Activated CD4-positive, alpha-beta T cell treated with anti-CD3 and anti-CD28 coated beads, Interleukin-2, Interleukin-6, amounts not matched to agents 100 ng/mL and 50 ng/mL, durations not matched to agents 16 hours and 8 hours (primary cell): ENCODE measurements at regions not wholly inside any gene's neighbourhood (a gene's known extent, or its start where the extent isn't known, plus 50 kb on each side); places are given as distances from the start of the nearest gene placed in this dataset.

ENCODE experiments used
- DNase-seq: peaks from one replicate; pipeline ENCODE4 v3.0.0-alpha.2; 2020

GRCh38 chr16:14334366-14335080, 263.4 kb downstream of the MRTFB start:
- no peak for DNase-seq

GRCh38 chr16:14333361-14333760, 262.2 kb downstream of the MRTFB start:
- no peak for DNase-seq

GRCh38 chr16:14331020-14331419, 259.9 kb downstream of the MRTFB start:
- no peak for DNase-seq

- DNase-seq, result no peak
Measured at GRCh38 chr16:14329727-14330350, 258.7 kb downstream of the MRTFB start.

GRCh38 chr16:14325502-14326401, 254.6 kb downstream of the MRTFB start:
- no peak for DNase-seq

DNA sequence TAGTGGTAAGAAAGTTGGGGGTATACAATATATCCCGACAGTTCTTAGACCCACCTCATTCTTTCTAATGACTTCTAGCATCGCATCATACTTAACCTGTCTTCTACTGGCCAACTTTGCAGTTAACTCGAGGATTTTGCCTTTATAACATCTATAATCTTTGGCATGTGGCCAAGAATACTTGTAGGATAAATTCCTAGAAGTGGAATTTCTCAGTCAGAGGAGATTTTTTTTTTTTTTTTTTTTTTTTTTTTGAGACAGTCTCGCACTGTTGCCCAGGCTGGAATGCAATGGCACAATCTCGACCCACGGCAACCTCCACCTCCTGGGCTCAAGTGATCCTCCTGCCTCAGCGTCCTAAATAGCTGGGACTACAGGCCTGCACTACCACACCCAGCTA, 253.5 kb downstream of the MRTFB start:
- no peak for DNase-seq

GRCh38 chr16:14322186-14322585, 251.1 kb downstream of the MRTFB start:
- no peak for DNase-seq

- DNase-seq, result no peak
Measured at GRCh38 chr16:14321542-14321941, 250.4 kb downstream of the MRTFB start.

- no peak for DNase-seq
Measured at GRCh38 chr16:14320406-14320805, 249.3 kb downstream of the MRTFB start.
